HCT116 (cell line): ENCODE measurements at regions not wholly inside any gene's neighbourhood (a gene's known extent, or its start where the extent isn't known, plus 50 kb on each side); places are given as distances from the start of the nearest gene placed in this dataset.

Source experiments
- ATAC-seq: fragments of 200-7000 bp; cut with Tn5 transposase; 2 replicates; pipeline ENCODE4 v1.9.1; 2020; ENCODE audit warnings: mild to moderate bottlenecking, moderate library complexity
- BruUV-seq: library from RNA; stranded (reverse); fragments of 400-500 nt; replicated peaks from 2 replicates; lab custom pipeline; 2021; lab: Mats Ljungman, UMichigan
- CTCF ChIA-PET: fragments of 300-600 bp; sonication (Branson Sonifier 250); formaldehyde crosslinking; loops from one replicate; lab custom pipeline; 2021; ENCODE audit warnings: antibody characterized with exemption; lab: Charles Lee
- POLR2A ChIA-PET: fragments of 300-600, 350-600 bp; sonication (Branson Sonifier 250); formaldehyde crosslinking; loops from one replicate; lab custom pipeline; 2021; ENCODE audit warnings: antibody characterized with exemption; lab: Charles Lee
- RAD21 ChIA-PET, 2 experiments: fragments of 300-600 bp; sonication (Branson Sonifier 250); formaldehyde crosslinking; loops; one replicate each; lab custom pipeline; 2023; ENCODE audit warnings: low total read pairs in 2 of 2; ENCODE audit not compliant: uncharacterized antibody in 2 of 2, unreplicated experiment in 2 of 2, low non-redundant PET in 1 of 2; lab: Charles Lee
- DNase-seq: peaks from one replicate; pipeline ENCODE4 v3.0.0-alpha.2; 2010; ENCODE audit warnings: low read depth, low spot score
- H2AFZ ChIP-seq: fragments of 200-600 bp; shearing (Covaris generic), sonication (generic); 2 replicates; pipeline ENCODE4 v1.6.1; 2017; ENCODE audit warnings: low read depth, mixed run types, mixed read lengths, antibody characterized with exemption, low read length; ENCODE audit not compliant: poor library complexity, severe bottlenecking
- H3K27ac ChIP-seq: 2 replicates; pipeline ENCODE4 v1.5.1; 2012; ENCODE audit warnings: low read depth, low read length
- H3K27me3 ChIP-seq: fragments of 200-600 bp; sonication (generic); 2 replicates; pipeline ENCODE4 v1.6.1; 2016; ENCODE audit warnings: mixed run types, low read length, mixed read lengths; ENCODE audit not compliant: insufficient read depth
- H3K36me3 ChIP-seq, 2 experiments: fragments of 200-500 bp in 1 of 2; fragments of 200-600 bp in 1 of 2; sonication (Bioruptor generic) in 1 of 2; sonication (generic) in 1 of 2; 2 replicates each; pipeline versions ENCODE4 v1.5.1 to v1.6.1; 2014 to 2016; ENCODE audit warnings: low read length in 2 of 2, inconsistent platforms in 1 of 2, mixed read lengths in 1 of 2, mixed run types in 1 of 2; ENCODE audit not compliant: insufficient read depth in 2 of 2, control insufficient read depth in 1 of 2
- H3K4me1 ChIP-seq, 2 experiments: fragments of 200-600 bp in 1 of 2; sonication (generic) in 1 of 2; 2 replicates each; pipeline versions ENCODE4 v1.5.1 to v1.6.1; 2012 to 2017; ENCODE audit warnings: low read length in 2 of 2, inconsistent platforms in 1 of 2, mild to moderate bottlenecking in 1 of 2, mixed read lengths in 1 of 2, mixed run types in 1 of 2, moderate library complexity in 1 of 2; ENCODE audit not compliant: insufficient read depth in 2 of 2, control insufficient read depth in 1 of 2
- H3K4me2 ChIP-seq: fragments of 200-600 bp; sonication (generic); 2 replicates; pipeline ENCODE4 v1.6.1; 2017; ENCODE audit warnings: mixed run types, low read length, mixed read lengths
- H3K4me3 ChIP-seq, 2 experiments: fragments of 200-600 bp in 1 of 2; sonication (generic) in 1 of 2; replicated peaks in 1 of 2; 2 replicates each; pipeline ENCODE4 v1.5.1; 2011 to 2016; ENCODE audit warnings: low read length in 2 of 2, control low read depth in 1 of 2, low read depth in 1 of 2, mild to moderate bottlenecking in 1 of 2, mixed read lengths in 1 of 2, mixed run types in 1 of 2
- H3K79me2 ChIP-seq: fragments of 200-600 bp; sonication (generic); 2 replicates; pipeline ENCODE4 v1.6.1; 2017; ENCODE audit warnings: mild to moderate bottlenecking, mixed run types, low read length, moderate library complexity, mixed read lengths; ENCODE audit not compliant: insufficient read depth
- H3K9ac ChIP-seq: fragments of 200-600 bp; sonication (generic); 2 replicates; pipeline ENCODE4 v1.6.1; 2016; ENCODE audit warnings: low read length, mixed read lengths
- H3K9me2 ChIP-seq: fragments of 200-600 bp; sonication (generic), shearing (Covaris generic); 2 replicates; pipeline ENCODE4 v1.6.1; 2017; ENCODE audit warnings: mixed run types, mild to moderate bottlenecking, moderate library complexity; ENCODE audit not compliant: insufficient read depth
- H3K9me3 ChIP-seq, 2 experiments: fragments of 200-500 bp in 1 of 2; fragments of 200-600 bp in 1 of 2; sonication (Bioruptor generic) in 1 of 2; sonication (generic) in 1 of 2; 2 replicates each; pipeline ENCODE4 v1.6.1; 2014 to 2017; ENCODE audit warnings: low read length in 2 of 2, mixed read lengths in 2 of 2, inconsistent platforms in 1 of 2, low read depth in 1 of 2, mild to moderate bottlenecking in 1 of 2, mixed run types in 1 of 2, moderate library complexity in 1 of 2; ENCODE audit not compliant: control insufficient read depth in 1 of 2, insufficient read depth in 1 of 2
- H4K20me1 ChIP-seq: fragments of 200-600 bp; sonication (generic), shearing (Covaris generic); 2 replicates; pipeline ENCODE4 v1.6.1; 2017; ENCODE audit warnings: mixed run types, mild to moderate bottlenecking, moderate library complexity; ENCODE audit not compliant: insufficient read depth
- ATF3 ChIP-seq: IDR thresholded peaks from 2 replicates; pipeline ENCODE4 v1.6.1; 2012
- CTCF ChIP-seq, 3 experiments: fragments of 200-600 bp in 1 of 3; sonication (generic) in 1 of 3; IDR thresholded peaks in 2 of 3; conservative IDR thresholded peaks in 1 of 3; 2 replicates each; pipeline ENCODE4 v1.5.1; 2012 to 2017; ENCODE audit warnings: low read depth in 2 of 3, low read length in 2 of 3, antibody characterized with exemption in 1 of 3, borderline replicate concordance in 1 of 3, control low read depth in 1 of 3, mild to moderate bottlenecking in 1 of 3, mixed read lengths in 1 of 3, mixed run types in 1 of 3, moderate library complexity in 1 of 3; ENCODE audit not compliant: insufficient read depth in 1 of 3
- EGR1 ChIP-seq: IDR thresholded peaks from 2 replicates; pipeline ENCODE4 v1.6.1; 2012; ENCODE audit warnings: low read depth
- ELF1 ChIP-seq: IDR thresholded peaks from 2 replicates; pipeline ENCODE4 v1.6.1; 2012; ENCODE audit warnings: low read depth, borderline replicate concordance
- EZH2 ChIP-seq: fragments of 200-600 bp; sonication (generic); IDR thresholded peaks from 2 replicates; pipeline ENCODE4 v1.6.1; 2017; ENCODE audit warnings: antibody characterized with exemption, mixed run types
- EZH2phosphoT487 ChIP-seq: fragments of 200-600 bp; IDR thresholded peaks from 2 replicates; pipeline ENCODE4 v1.6.1; 2018; ENCODE audit warnings: antibody characterized with exemption, borderline replicate concordance
- JUND ChIP-seq: IDR thresholded peaks from 2 replicates; pipeline ENCODE4 v1.6.1; 2012
- POLR2AphosphoS5 ChIP-seq: IDR thresholded peaks from 2 replicates; pipeline ENCODE4 v1.6.1; 2011; ENCODE audit warnings: mild to moderate bottlenecking, low read depth, low read length, moderate library complexity
- REST ChIP-seq: IDR thresholded peaks from 2 replicates; pipeline ENCODE4 v1.6.1; 2012; ENCODE audit warnings: low read depth
- SIN3A ChIP-seq: IDR thresholded peaks from 2 replicates; pipeline ENCODE4 v1.6.1; 2012; ENCODE audit warnings: low read depth
- SP1 ChIP-seq: IDR thresholded peaks from 2 replicates; pipeline ENCODE4 v1.6.1; 2012; ENCODE audit warnings: low read depth
- SRF ChIP-seq: IDR thresholded peaks from 2 replicates; pipeline ENCODE4 v1.6.1; 2012; ENCODE audit warnings: low read depth
- ZNF274 ChIP-seq: fragments of 200-500 bp; sonication (Bioruptor generic); IDR thresholded peaks from 2 replicates; pipeline ENCODE4 v1.6.1; 2014; ENCODE audit warnings: mild to moderate bottlenecking, low read depth, low read length, inconsistent platforms
- intact Hi-C: fragments of 100-400 bp; cut with micrococcal nuclease; formaldehyde crosslinking; loops from 2 replicates; pipeline ENCODE4 v1.10.0; 2022

GRCh38 chr4:115365185-115365584 is 251.8 kb upstream of the NDST4 start:
- ChIA-PET POLR2A (no interaction called here), RAD21 (no interaction called here)
- Histone ChIP-seq H3K4me3 (no peak overlapping the region), H3K36me3 (no peaks in the 10 kb centered on the region), H3K27ac (no peak overlapping the region), H3K4me2 (no peak overlapping the region), H3K27me3 (no peaks in the 10 kb centered on the region)
- ATAC-seq: no peak
- TF ChIP-seq SIN3A (no peak), ZNF274 (no peak), ELF1 (no peak), CTCF (IDR thresholded peaks at IDR 0.05 in 2 of 3, conservative IDR thresholded peaks at IDR 0.05 in 1 of 3; ENCODE audit: borderline replicate concordance in 1 of 3, insufficient read depth in 1 of 3, low read depth in 2 of 3, low read length in 2 of 3) (no peak), EZH2 (no peak), SP1 (no peak), SRF (no peak)
- TF ChIP-seq, all 23 proteins: peak for 0
- intact Hi-C loops: no loop called here
- Histone ChIP-seq H3K9ac (no peak overlapping the region), H3K9me2 (no peaks in the 10 kb centered on the region), H2AFZ (no peak overlapping the region), H4K20me1 (no peaks in the 10 kb centered on the region), H3K79me2 (no peaks in the 10 kb centered on the region), H3K4me1 (no peaks in the 10 kb centered on the region), H3K9me3 (no peaks in the 10 kb centered on the region)
- CTCF ChIA-PET: no interaction called here
- no peak for DNase-seq
- BruUV-seq: no TSS peak

- no peaks in the 10 kb centered on the region for H3K4me1 ChIP-seq
- BruUV-seq: no TSS peak
- H3K9ac ChIP-seq: no peak overlapping the region
- no peak for DNase-seq
- ChIA-PET CTCF (no interaction called here), POLR2A (no interaction called here), RAD21 (no interaction called here)
- H3K4me2 ChIP-seq: no peak overlapping the region
- H3K79me2 ChIP-seq: no peaks in the 10 kb centered on the region
- no peak for ATAC-seq
- no peaks in the 10 kb centered on the region for H3K9me3 ChIP-seq
- no peak overlapping the region for H3K4me3 ChIP-seq
- no peaks in the 10 kb centered on the region for H3K36me3 ChIP-seq
- no peaks in the 10 kb centered on the region for H4K20me1 ChIP-seq
- H3K9me2 ChIP-seq: no peaks in the 10 kb centered on the region
- H2AFZ ChIP-seq: no peak overlapping the region
- H3K27ac ChIP-seq: no peak overlapping the region
- no peaks in the 10 kb centered on the region for H3K27me3 ChIP-seq
- intact Hi-C loops: no loop called here
- TF ChIP-seq JUND: no peak
- TF ChIP-seq EZH2phosphoT487: no peak
- TF ChIP-seq ATF3: no peak
- TF ChIP-seq ELF1: no peak
- TF ChIP-seq POLR2AphosphoS5: no peak
- no peak for TF ChIP-seq REST
- no peak for TF ChIP-seq SP1
- no peak for TF ChIP-seq CTCF (IDR thresholded peaks at IDR 0.05 in 2 of 3, conservative IDR thresholded peaks at IDR 0.05 in 1 of 3; ENCODE audit: borderline replicate concordance in 1 of 3, insufficient read depth in 1 of 3, low read depth in 2 of 3, low read length in 2 of 3)
- no peak for TF ChIP-seq EGR1
These were observed 248.4 kb upstream of the NDST4 start for GRCh38 chr4:115361781-115362180.
